ENCODE measurements at regions not wholly inside any gene's neighbourhood (a gene's known extent, or its start where the extent isn't known, plus 50 kb on each side); places are given as distances from the start of the nearest gene placed in this dataset.

GRCh38 chr6:163926642-163927041 is 512.1 kb downstream of the QKI start:
- no CpG with 5 or more reads among the region's 7 CpGs for WGBS (ENCODE audit: extremely low coverage, insufficient read length, low lambda C conversion rate)
- H3K18ac ChIP-seq (ENCODE audit: insufficient read length, low read depth, low read length) = no peak overlapping the region
- no peaks in the 10 kb centered on the region for H3K9me3 ChIP-seq (ENCODE audit: control insufficient read depth, low read depth, low read length)
- H3K79me2 ChIP-seq (ENCODE audit: insufficient read depth, low read length) = no peaks in the 10 kb centered on the region
- H3K56ac ChIP-seq (ENCODE audit: insufficient read length, low read depth, low read length) = no peak overlapping the region
- no peak overlapping the region for H4K5ac ChIP-seq (ENCODE audit: insufficient read length, low read depth, low read length)
- H3K9ac ChIP-seq (ENCODE audit: extremely low read depth, insufficient read length, low read length) = no peak overlapping the region
- H3K79me1 ChIP-seq (ENCODE audit: insufficient read depth, low read depth, low read length, poor library complexity, severe bottlenecking) = no peaks in the 10 kb centered on the region
- no peaks in the 10 kb centered on the region for H3K4me1 ChIP-seq (ENCODE audit: insufficient read depth, low read length)
- Mint-ChIP-seq H3K27ac (no peak overlapping the region), H3K4me3 (no peak overlapping the region), H3K9me3 (peaks cover 7 to 8% of the 10 kb centered on the region in 2 experiments), H3K36me3 (ENCODE audit: insufficient read depth in 1 of 3, low read depth in 3 of 3) (peaks cover 0 to 4% (median 1%) of the 10 kb centered on the region in 3 experiments; a peak in 4 of 7 replicates), H3K4me1 (peaks cover 19 to 29% of the 10 kb centered on the region in 2 experiments), H3K27me3 (ENCODE audit: low read depth) (no peaks in the 10 kb centered on the region; the same call in 1 of the 2 replicates)
- H3K14ac ChIP-seq (ENCODE audit: insufficient read depth, low read length) = peak overlapping the region; percentile 27; the same call in 1 of the 2 replicates
- no peak for DNase-seq
- no peaks in the 10 kb centered on the region for H4K20me1 ChIP-seq (ENCODE audit: control insufficient read depth, insufficient read depth, insufficient read length)
- H3K4me2 ChIP-seq (ENCODE audit: insufficient read depth, insufficient read length, low read length) = no peak overlapping the region
- H2BK15ac ChIP-seq (ENCODE audit: low read depth, low read length) = no peak overlapping the region
- H2BK20ac ChIP-seq (ENCODE audit: low read depth, low read length, poor library complexity, severe bottlenecking) = no peak overlapping the region
- no peak overlapping the region for H3K27ac ChIP-seq (ENCODE audit: insufficient read length, low read depth, low read length)
- H2BK5ac ChIP-seq (ENCODE audit: insufficient read length, low read length) = no peak overlapping the region
- H4K91ac ChIP-seq (ENCODE audit: insufficient read length, low read depth, low read length) = no peak overlapping the region
- no peak for TF ChIP-seq CTCF (conservative IDR thresholded peaks at IDR 0.05)
- no peak overlapping the region for H3T11ph ChIP-seq (ENCODE audit: low read length)
- no peak overlapping the region for H4K8ac ChIP-seq (replicated peaks; ENCODE audit: insufficient read length, low read depth, low read length)
- no peak overlapping the region for H3K4ac ChIP-seq (ENCODE audit: low read depth, low read length)
- H3K23me2 ChIP-seq (ENCODE audit: insufficient read length, low read depth, low read length, poor library complexity, severe bottlenecking) = no peaks in the 10 kb centered on the region
- H3K23ac ChIP-seq (ENCODE audit: insufficient read length, low read depth, low read length) = no peak overlapping the region
- no peak overlapping the region for H2AFZ ChIP-seq (ENCODE audit: low read length)
- no peak overlapping the region for H2AK5ac ChIP-seq (ENCODE audit: insufficient read length, low read length)
- H3K27me3 ChIP-seq (ENCODE audit: insufficient read depth, low read length) = no peaks in the 10 kb centered on the region
- H2BK12ac ChIP-seq (ENCODE audit: insufficient read length, low read depth, low read length) = no peak overlapping the region
- no peak overlapping the region for H2BK120ac ChIP-seq (ENCODE audit: low read depth, low read length, poor library complexity, severe bottlenecking)

Measured in H9 (cell line).